ENCODE measurements at regions not wholly inside any gene's neighbourhood (a gene's known extent, or its start where the extent isn't known, plus 50 kb on each side); places are given as distances from the start of the nearest gene placed in this dataset.

DNA sequence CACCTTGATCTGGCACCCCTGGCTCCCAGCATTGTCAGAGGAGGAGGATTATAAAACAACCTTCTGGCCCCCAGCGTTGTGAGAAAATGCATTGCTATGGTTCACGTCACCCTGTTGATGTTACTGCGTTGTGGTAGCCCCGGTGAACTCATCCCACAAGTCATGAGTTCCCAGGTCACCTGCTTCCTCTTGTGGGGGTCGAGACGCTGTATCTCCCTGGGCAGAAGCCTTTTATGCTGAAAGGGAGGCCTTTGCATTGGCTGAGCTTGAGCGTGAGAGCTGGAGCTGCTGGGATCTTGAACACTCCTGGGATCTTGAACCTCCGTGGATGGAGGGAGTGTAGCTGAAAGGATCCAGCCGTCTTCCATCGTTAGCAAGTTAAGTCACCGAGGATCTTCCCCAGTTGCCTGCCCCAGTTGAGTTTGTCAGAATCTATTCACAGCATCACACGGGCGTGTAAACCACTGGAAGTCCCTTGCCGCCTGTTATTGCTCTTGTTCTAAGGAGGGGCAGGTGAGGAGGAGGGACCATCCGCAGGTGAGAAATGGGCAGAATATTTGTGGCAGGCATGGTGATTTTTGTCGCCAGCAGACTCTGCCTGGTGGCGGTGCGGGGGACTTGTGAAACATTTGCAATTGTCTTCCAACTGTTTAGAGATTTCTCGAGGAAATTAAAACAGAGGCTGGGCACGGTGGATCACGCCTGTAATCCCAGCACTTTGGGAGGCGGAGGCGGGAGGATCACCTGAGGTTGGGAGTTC is 299.9 kb downstream of the ASMT start:
- no peak overlapping the region for H3K27ac ChIP-seq
- no peak for TF ChIP-seq POLR2A (IDR thresholded peaks at IDR 0.05)
- TF ChIP-seq, protein P1, sequence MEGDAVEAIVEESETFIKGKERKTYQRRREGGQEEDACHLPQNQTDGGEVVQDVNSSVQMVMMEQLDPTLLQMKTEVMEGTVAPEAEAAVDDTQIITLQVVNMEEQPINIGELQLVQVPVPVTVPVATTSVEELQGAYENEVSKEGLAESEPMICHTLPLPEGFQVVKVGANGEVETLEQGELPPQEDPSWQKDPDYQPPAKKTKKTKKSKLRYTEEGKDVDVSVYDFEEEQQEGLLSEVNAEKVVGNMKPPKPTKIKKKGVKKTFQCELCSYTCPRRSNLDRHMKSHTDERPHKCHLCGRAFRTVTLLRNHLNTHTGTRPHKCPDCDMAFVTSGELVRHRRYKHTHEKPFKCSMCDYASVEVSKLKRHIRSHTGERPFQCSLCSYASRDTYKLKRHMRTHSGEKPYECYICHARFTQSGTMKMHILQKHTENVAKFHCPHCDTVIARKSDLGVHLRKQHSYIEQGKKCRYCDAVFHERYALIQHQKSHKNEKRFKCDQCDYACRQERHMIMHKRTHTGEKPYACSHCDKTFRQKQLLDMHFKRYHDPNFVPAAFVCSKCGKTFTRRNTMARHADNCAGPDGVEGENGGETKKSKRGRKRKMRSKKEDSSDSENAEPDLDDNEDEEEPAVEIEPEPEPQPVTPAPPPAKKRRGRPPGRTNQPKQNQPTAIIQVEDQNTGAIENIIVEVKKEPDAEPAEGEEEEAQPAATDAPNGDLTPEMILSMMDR (IDR thresholded peaks at IDR 0.05) = no peak
- no peaks in the 10 kb centered on the region for H3K4me1 ChIP-seq
- no peaks in the 10 kb centered on the region for H3K9me3 ChIP-seq
- no peak overlapping the region for H3K4me3 ChIP-seq
- no peaks in the 10 kb centered on the region for H3K36me3 ChIP-seq
- H3K27me3 ChIP-seq = no peaks in the 10 kb centered on the region
- WGBS, 2 donors = 69 to 75% methylated on average over 14 to 21 of the region's 23 CpGs
- intact Hi-C loops (cut with DNase I) = no loop called here
- DNase-seq = no peak

DNA sequence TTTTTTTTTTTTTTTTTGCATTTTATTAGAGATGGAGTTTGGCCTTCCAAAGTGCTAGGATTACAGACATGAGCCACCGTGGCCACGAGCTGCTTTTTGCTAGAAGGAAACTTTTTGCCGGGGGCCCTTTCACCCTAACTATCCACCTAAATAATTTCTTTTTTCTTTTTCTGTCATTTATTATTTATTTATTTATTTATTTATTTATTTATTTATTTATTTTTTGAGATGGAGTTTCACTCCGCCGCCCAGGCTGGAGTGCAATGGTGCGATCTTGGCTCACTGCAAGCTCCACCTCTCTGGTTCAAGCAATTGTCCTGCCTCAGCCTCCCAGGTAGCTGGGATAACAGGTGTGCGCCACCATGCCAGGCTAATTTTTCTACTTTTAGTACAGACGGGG is 303.9 kb downstream of the ASMT start:
- no peak for DNase-seq
- Histone ChIP-seq H3K27ac (no peak overlapping the region), H3K27me3 (no peaks in the 10 kb centered on the region), H3K36me3 (no peaks in the 10 kb centered on the region), H3K9me3 (no peaks in the 10 kb centered on the region), H3K4me1 (no peaks in the 10 kb centered on the region), H3K4me3 (no peak overlapping the region)
- TF ChIP-seq, protein P1 (IDR thresholded peaks at IDR 0.05) = no peak
- no peak for TF ChIP-seq POLR2A (IDR thresholded peaks at IDR 0.05)
- intact Hi-C loops (cut with DNase I) = no loop called here
- WGBS, 2 donors = 93 to 94% methylated on average over 7 of the region's 8 CpGs

DNA sequence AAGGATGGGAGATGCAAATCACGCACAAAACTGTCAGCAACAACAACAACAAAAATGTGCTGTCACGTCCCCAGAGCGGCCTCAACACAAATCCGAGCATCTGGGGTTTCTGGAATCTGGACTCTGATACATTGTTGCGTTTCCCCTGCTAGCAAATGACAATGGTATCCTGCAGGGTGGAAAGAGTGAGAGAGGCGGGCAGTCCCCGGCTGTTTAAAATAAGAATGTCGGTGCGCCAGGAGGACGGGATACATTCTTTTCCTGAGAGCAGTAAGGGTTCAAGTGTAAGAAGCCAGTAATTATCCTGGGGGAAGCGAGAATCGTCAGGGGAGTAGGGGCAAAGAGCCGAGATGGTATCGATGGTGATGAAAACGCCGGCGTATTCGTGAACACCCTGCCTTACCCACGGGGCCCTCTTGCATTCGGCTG is 310.2 kb downstream of the ASMT start:
- Histone ChIP-seq H3K27me3 (peaks cover 0 to 6% (median 0%) of the 10 kb centered on the region in 4 donors), H3K27ac (no peak overlapping the region), H3K9me3 (no peaks in the 10 kb centered on the region), H3K36me3 (no peaks in the 10 kb centered on the region), H3K4me1 (peaks cover 0 to 4% (median 0%) of the 10 kb centered on the region in 3 donors), H3K4me3 (no peak overlapping the region)
- intact Hi-C loops (cut with DNase I) = no loop called here
- WGBS, 2 donors = 12 to 14% methylated on average over 20 of the region's 20 CpGs
- no peak for DNase-seq
- no peak for TF ChIP-seq POLR2A (IDR thresholded peaks at IDR 0.05)

DNA sequence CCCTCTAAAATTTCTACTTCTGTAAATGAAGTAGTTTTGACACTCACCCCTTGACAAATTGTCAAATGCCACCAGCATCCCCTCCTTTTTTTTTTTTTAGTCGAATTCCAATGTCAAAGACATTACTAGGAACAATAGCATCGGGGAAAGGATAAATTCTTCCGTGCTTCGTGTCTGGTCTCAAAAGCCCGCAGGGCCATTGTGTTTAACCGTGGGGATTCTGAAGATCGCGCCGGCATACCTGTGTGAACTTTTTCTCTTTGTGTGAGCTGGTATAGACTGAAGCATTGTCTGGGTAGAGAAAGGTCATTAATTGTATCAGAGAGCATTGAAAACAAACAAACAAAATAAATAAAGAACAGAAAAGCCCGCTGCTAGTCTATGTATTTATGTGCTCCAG is 313.9 kb downstream of the ASMT start:
- 80 to 81% methylated on average over 10 of the region's 10 CpGs for WGBS, 2 donors
- no peak overlapping the region for H3K4me3 ChIP-seq
- DNase-seq = no peak
- H3K36me3 ChIP-seq = no peaks in the 10 kb centered on the region
- H3K27ac ChIP-seq = no peak overlapping the region
- H3K9me3 ChIP-seq = no peaks in the 10 kb centered on the region
- H3K27me3 ChIP-seq = peaks cover 0 to 6% (median 0%) of the 10 kb centered on the region in 4 donors
- H3K4me1 ChIP-seq = peaks cover 0 to 4% (median 0%) of the 10 kb centered on the region in 3 donors
- no peak for TF ChIP-seq POLR2A (IDR thresholded peaks at IDR 0.05)
- TF ChIP-seq, protein P1 (IDR thresholded peaks at IDR 0.05) = no peak
- intact Hi-C loops (cut with DNase I) = no loop called here

DNA sequence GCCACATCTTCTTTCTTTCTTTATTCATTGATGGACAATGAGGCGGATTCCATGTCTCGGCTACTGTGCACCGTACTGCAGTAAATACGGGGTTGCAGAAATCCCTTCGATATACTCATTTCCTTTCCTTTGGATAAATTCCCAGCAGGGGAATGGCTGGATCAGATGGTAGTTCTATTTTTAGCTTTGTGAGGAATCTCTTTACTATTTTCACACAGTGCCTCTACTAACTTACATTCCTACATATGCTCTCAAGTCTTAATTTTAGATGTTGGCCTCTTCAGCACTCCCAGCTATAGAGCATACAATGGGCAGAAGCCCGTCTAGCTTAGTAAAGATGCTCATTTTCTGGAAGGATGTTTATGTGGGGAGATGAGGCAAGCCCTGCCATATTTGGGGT is 317.4 kb downstream of the ASMT start:
- Histone ChIP-seq H3K9me3 (no peaks in the 10 kb centered on the region), H3K4me3 (no peak overlapping the region), H3K27ac (no peak overlapping the region), H3K36me3 (no peaks in the 10 kb centered on the region), H3K4me1 (no peaks in the 10 kb centered on the region), H3K27me3 (no peaks in the 10 kb centered on the region)
- intact Hi-C loops (cut with DNase I) = no loop called here
- DNase-seq = no peak
- no peak for TF ChIP-seq POLR2A (IDR thresholded peaks at IDR 0.05)
- TF ChIP-seq, protein P1 (IDR thresholded peaks at IDR 0.05) = no peak
- WGBS, 2 donors = 59 to 86% methylated on average over 6 of the region's 6 CpGs

Measured in esophagus squamous epithelium (tissue), 5 donors.